GM23338 (cell line): ENCODE measurements at regions not wholly inside any gene's neighbourhood (a gene's known extent, or its start where the extent isn't known, plus 50 kb on each side); places are given as distances from the start of the nearest gene placed in this dataset.
A peak's percentile ranks its signal among the peaks of the same experiment; 100 is the strongest.

Experiments
- CREB1 ChIP-seq: fragments of 250-450 bp; sonication (Bioruptor Pico); IDR thresholded peaks from 2 replicates; pipeline ENCODE4 v1.5.0; 2020; ENCODE audit warnings: low read depth, mild to moderate bottlenecking, moderate library complexity
- EZH2 ChIP-seq: fragments of 200-600 bp; sonication (generic); IDR thresholded peaks from one replicate; pipeline ENCODE4 v1.8.0; 2017; ENCODE audit warnings: antibody characterized with exemption, mild to moderate bottlenecking, low read depth; ENCODE audit not compliant: unreplicated experiment
- EZH2phosphoT487 ChIP-seq: fragments of 200-600 bp; sonication (generic); IDR thresholded peaks from one replicate; pipeline ENCODE4 v1.8.1; 2018; ENCODE audit warnings: antibody characterized with exemption; ENCODE audit not compliant: unreplicated experiment
- REST ChIP-seq: IDR thresholded peaks from one replicate; pipeline ENCODE4 v1.6.1; 2018; ENCODE audit warnings: antibody characterized with exemption; ENCODE audit not compliant: unreplicated experiment
- ZNF114 ChIP-seq: fragments of 250-450 bp; sonication (Bioruptor Pico); IDR thresholded peaks from 2 replicates; pipeline ENCODE4 v1.5.0; 2020; ENCODE audit warnings: mild to moderate bottlenecking, moderate library complexity
- ZNF331 ChIP-seq: fragments of 250-450 bp; sonication (Bioruptor Pico); IDR thresholded peaks from 2 replicates; pipeline ENCODE4 v1.5.0; 2020; ENCODE audit warnings: low read depth, mild to moderate bottlenecking, moderate library complexity
- TF ChIP-seq, protein P1 (sequence below), 2 experiments: fragments of 200-600 bp in 1 of 2; sonication (generic) in 1 of 2; conservative IDR thresholded peaks; 2 replicates each; pipeline versions ENCODE4 v1.5.1 to v1.6.1; 2016 to 2017; ENCODE audit warnings: antibody characterized with exemption in 2 of 2, low read depth in 2 of 2, mild to moderate bottlenecking in 2 of 2, moderate library complexity in 1 of 2

DNA sequence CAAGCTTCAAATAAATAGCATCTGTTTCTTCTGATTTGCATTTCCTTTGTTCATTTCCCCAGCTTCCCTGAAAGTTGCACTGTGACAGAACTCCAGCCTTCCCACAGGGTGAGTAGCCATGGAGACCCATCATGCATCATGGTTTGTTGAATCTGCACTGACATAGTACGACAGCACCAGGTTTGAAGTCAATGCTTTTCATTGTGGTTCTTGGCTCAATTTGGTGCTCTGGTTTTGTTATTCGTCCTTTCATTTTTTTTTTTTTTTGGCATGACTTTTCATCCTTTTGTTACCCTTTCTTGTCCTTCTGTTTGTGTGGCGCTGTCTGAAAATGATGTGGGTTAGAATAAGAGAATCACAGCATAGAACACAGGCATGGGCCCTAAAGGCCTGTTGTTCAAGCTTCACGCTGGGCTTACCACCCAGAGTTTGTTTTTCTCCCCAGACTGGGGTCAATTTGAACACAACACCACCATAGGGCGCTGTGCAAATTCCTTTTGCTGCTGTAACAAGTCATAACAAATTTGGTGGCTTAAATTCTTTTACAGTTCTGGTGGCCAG is 206.2 kb upstream of the CDH10 start:
- TF ChIP-seq CREB1 (CRISPR knock-in tag) (no peak), EZH2 (no peak), ZNF114 (CRISPR knock-in tag) (no peak), ZNF331 (CRISPR knock-in tag) (no peak), EZH2phosphoT487 (no peak), REST (no peak)
- TF ChIP-seq, protein P1, sequence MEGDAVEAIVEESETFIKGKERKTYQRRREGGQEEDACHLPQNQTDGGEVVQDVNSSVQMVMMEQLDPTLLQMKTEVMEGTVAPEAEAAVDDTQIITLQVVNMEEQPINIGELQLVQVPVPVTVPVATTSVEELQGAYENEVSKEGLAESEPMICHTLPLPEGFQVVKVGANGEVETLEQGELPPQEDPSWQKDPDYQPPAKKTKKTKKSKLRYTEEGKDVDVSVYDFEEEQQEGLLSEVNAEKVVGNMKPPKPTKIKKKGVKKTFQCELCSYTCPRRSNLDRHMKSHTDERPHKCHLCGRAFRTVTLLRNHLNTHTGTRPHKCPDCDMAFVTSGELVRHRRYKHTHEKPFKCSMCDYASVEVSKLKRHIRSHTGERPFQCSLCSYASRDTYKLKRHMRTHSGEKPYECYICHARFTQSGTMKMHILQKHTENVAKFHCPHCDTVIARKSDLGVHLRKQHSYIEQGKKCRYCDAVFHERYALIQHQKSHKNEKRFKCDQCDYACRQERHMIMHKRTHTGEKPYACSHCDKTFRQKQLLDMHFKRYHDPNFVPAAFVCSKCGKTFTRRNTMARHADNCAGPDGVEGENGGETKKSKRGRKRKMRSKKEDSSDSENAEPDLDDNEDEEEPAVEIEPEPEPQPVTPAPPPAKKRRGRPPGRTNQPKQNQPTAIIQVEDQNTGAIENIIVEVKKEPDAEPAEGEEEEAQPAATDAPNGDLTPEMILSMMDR (conservative IDR thresholded peaks at IDR 0.05; ENCODE audit: low read depth in 2 of 2), result peak in 1 of 2 experiments; percentile 15; a peak in 1 of 4 replicates
